Coronary artery (tissue), 2 donors: ENCODE measurements at regions not wholly inside any gene's neighbourhood (a gene's known extent, or its start where the extent isn't known, plus 50 kb on each side); places are given as distances from the start of the nearest gene placed in this dataset.
A peak's percentile ranks its signal among the peaks of the same experiment; 100 is the strongest.

ENCODE experiments used
- DNase-seq: peaks from one replicate; pipeline ENCODE4 v3.0.0-alpha.2; 2017; ENCODE audit warnings: low spot score
- H3K27ac ChIP-seq, 2 donors: fragments of 200-600 bp; sonication (generic); one replicate each; pipeline ENCODE4 v1.5.1; 2016 to 2019
- H3K4me3 ChIP-seq: fragments of 200-600 bp; sonication (generic); 2 replicates; pipeline ENCODE4 v1.5.1; 2016; ENCODE audit warnings: mild to moderate bottlenecking, moderate library complexity
- CTCF ChIP-seq: fragments of 200-600 bp; sonication (generic); IDR thresholded peaks from one replicate; pipeline ENCODE4 v1.5.1; 2019; ENCODE audit warnings: antibody characterized with exemption

GRCh38 chr2:45268631-45269030, 259.4 kb upstream of the SIX2 start:
- Histone ChIP-seq H3K27ac (no peak overlapping the region), H3K4me3 (no peak overlapping the region)
- no peak for TF ChIP-seq CTCF
- DNase-seq: no peak

- H3K4me3 ChIP-seq: no peak overlapping the region
- H3K27ac ChIP-seq: no peak overlapping the region
- TF ChIP-seq CTCF: no peak
- peak; percentile 45 for DNase-seq
Observed at GRCh38 chr2:45267062-45267792, 258.0 kb upstream of the SIX2 start.

- Histone ChIP-seq H3K4me3 (no peak overlapping the region), H3K27ac (no peak overlapping the region)
- no peak for DNase-seq
- no peak for TF ChIP-seq CTCF
Observed at GRCh38 chr2:45265336-45265735, 256.1 kb upstream of the SIX2 start.

- Histone ChIP-seq H3K27ac (no peak overlapping the region), H3K4me3 (no peak overlapping the region)
- TF ChIP-seq CTCF: no peak
- peak; percentile 36 for DNase-seq
Observed at GRCh38 chr2:45264227-45265225, 255.3 kb upstream of the SIX2 start.

- DNase-seq: peak; percentile 38
- Histone ChIP-seq H3K27ac (no peak overlapping the region), H3K4me3 (no peak overlapping the region)
- no peak for TF ChIP-seq CTCF
Observed at GRCh38 chr2:45263147-45263546, 253.9 kb upstream of the SIX2 start.

GRCh38 chr2:45261746-45262145, 252.5 kb upstream of the SIX2 start:
- no peak for DNase-seq

More at GRCh38 chr2:45261746-45262145, 252.5 kb upstream of the SIX2 start:
- Histone ChIP-seq H3K27ac (no peak overlapping the region), H3K4me3 (no peak overlapping the region)
- no peak for TF ChIP-seq CTCF
